Calu3 (cell line): ENCODE measurements at regions not wholly inside any gene's neighbourhood (a gene's known extent, or its start where the extent isn't known, plus 50 kb on each side); places are given as distances from the start of the nearest gene placed in this dataset.

ENCODE experiments used
- BruUV-seq: library from RNA; stranded (reverse); fragments of 400-500 nt; replicated peaks from 2 replicates; lab custom pipeline; 2021; lab: Mats Ljungman, UMichigan
- CTCF ChIA-PET: fragments of 300-600 bp; sonication (Branson Sonifier 250); formaldehyde crosslinking; loops from one replicate; lab custom pipeline; 2022; ENCODE audit warnings: antibody characterized with exemption; lab: Charles Lee
- DNase-seq: peaks from one replicate; pipeline ENCODE4 v3.0.0; 2022
- H3K27ac Mint-ChIP-seq: one replicate; pipeline ENCODE4 v1.8.0; 2022; ENCODE audit warnings: mixed read lengths; ENCODE audit not compliant: unreplicated experiment
- H3K27me3 Mint-ChIP-seq: one replicate; pipeline ENCODE4 v1.8.0; 2022; ENCODE audit warnings: mixed read lengths; ENCODE audit not compliant: unreplicated experiment
- H3K36me3 Mint-ChIP-seq: one replicate; pipeline ENCODE4 v1.8.0; 2022; ENCODE audit warnings: mild to moderate bottlenecking, moderate library complexity, mixed read lengths; ENCODE audit not compliant: insufficient read depth, unreplicated experiment
- H3K4me1 Mint-ChIP-seq: one replicate; pipeline ENCODE4 v1.8.0; 2022; ENCODE audit warnings: mild to moderate bottlenecking, low read depth, mixed read lengths; ENCODE audit not compliant: unreplicated experiment
- H3K4me3 Mint-ChIP-seq: one replicate; pipeline ENCODE4 v1.8.0; 2022; ENCODE audit warnings: mild to moderate bottlenecking, low read depth, moderate library complexity, mixed read lengths; ENCODE audit not compliant: unreplicated experiment
- H3K9me3 Mint-ChIP-seq: one replicate; pipeline ENCODE4 v1.8.0; 2022; ENCODE audit warnings: low read depth, mixed read lengths; ENCODE audit not compliant: unreplicated experiment
- intact Hi-C: fragments of 100-400 bp; cut with micrococcal nuclease; formaldehyde crosslinking; loops from one replicate; pipeline ENCODE4 v1.10.0; 2022; ENCODE audit not compliant: unreplicated experiment
- TF ChIP-seq, protein P1 (sequence below): fragments of 200-600 bp; IDR thresholded peaks from one replicate; pipeline ENCODE4 v1.8.0; 2022; ENCODE audit warnings: antibody characterized with exemption; ENCODE audit not compliant: unreplicated experiment

DNA sequence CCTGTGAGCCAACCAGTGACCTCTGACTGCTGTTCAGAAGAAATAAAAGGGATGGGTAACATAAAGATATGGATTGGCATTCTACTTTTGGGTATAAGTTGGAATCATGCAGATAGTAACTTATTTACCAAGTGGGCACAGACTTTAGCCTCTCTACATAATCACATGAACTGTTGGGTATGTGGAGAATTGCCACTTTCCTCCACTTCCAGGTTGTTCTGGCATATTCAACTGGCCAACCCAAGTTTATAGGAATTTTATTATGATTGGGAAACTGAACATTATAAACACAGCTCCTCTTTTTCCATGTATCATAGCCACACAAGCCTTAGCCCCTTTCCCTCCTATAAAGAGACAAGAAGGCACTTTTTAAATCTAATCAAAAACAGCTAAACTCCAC lies 179.3 kb downstream of the RNF152 start:
- H3K4me3 Mint-ChIP-seq: no peak overlapping the region
- H3K9me3 Mint-ChIP-seq: peaks cover 2% of the 10 kb centered on the region
- no peak for DNase-seq
- intact Hi-C loops: no loop called here
- no peaks in the 10 kb centered on the region for H3K36me3 Mint-ChIP-seq
- no peak overlapping the region for H3K27ac Mint-ChIP-seq
- H3K27me3 Mint-ChIP-seq: peaks cover 11% of the 10 kb centered on the region
- BruUV-seq: no TSS peak
- TF ChIP-seq, protein P1, sequence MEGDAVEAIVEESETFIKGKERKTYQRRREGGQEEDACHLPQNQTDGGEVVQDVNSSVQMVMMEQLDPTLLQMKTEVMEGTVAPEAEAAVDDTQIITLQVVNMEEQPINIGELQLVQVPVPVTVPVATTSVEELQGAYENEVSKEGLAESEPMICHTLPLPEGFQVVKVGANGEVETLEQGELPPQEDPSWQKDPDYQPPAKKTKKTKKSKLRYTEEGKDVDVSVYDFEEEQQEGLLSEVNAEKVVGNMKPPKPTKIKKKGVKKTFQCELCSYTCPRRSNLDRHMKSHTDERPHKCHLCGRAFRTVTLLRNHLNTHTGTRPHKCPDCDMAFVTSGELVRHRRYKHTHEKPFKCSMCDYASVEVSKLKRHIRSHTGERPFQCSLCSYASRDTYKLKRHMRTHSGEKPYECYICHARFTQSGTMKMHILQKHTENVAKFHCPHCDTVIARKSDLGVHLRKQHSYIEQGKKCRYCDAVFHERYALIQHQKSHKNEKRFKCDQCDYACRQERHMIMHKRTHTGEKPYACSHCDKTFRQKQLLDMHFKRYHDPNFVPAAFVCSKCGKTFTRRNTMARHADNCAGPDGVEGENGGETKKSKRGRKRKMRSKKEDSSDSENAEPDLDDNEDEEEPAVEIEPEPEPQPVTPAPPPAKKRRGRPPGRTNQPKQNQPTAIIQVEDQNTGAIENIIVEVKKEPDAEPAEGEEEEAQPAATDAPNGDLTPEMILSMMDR: no peak
- CTCF ChIA-PET: no interaction called here
- H3K4me1 Mint-ChIP-seq: no peaks in the 10 kb centered on the region

GRCh38 chr18:61710082-61710620 lies 182.7 kb downstream of the RNF152 start:
- no peak for DNase-seq
- BruUV-seq: no TSS peak
- Mint-ChIP-seq H3K36me3 (no peaks in the 10 kb centered on the region), H3K4me1 (no peaks in the 10 kb centered on the region), H3K27ac (no peak overlapping the region), H3K4me3 (no peak overlapping the region), H3K9me3 (peaks cover 2% of the 10 kb centered on the region), H3K27me3 (peaks cover 24% of the 10 kb centered on the region)
- CTCF ChIA-PET: no interaction called here
- intact Hi-C loops: no loop called here
- TF ChIP-seq, protein P1: no peak

DNA sequence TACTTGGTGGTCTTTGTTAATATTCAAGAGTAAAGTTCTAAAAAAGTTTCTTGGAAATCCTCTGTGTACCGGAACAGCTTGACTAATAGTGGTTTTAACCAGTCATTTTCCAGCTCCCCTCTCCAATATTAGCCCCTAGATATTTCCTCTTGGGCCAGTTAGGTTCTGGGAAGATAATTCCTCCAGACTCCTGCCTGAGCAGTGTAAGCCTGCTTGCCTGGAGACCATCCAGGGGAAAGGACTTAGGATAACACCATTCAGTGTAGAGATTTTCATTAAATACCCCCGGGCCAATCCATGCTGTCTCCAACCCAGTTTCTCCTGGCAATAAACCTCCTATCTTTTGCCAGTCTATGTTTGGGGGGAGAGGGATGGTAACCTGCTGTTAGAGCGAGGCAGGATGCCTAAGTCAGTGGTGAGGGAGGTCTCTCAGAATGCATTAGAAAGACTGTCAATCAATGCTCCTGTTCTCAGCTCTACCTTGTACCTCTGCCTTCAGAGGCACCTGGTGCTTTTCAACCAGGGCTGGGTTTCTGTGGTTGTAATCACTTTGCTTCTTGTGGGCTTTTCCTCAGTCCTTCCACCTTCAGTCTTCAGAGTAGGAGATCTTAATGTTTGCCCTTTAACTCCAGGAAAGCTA lies 186.4 kb downstream of the RNF152 start:
- no peak for DNase-seq
- BruUV-seq: no TSS peak
- intact Hi-C loops: no loop called here
- Mint-ChIP-seq H3K9me3 (no peaks in the 10 kb centered on the region), H3K27ac (no peak overlapping the region), H3K4me1 (no peaks in the 10 kb centered on the region), H3K27me3 (peaks cover 34% of the 10 kb centered on the region), H3K4me3 (no peak overlapping the region), H3K36me3 (no peaks in the 10 kb centered on the region)
- CTCF ChIA-PET: no interaction called here
- TF ChIP-seq, protein P1: no peak

DNA sequence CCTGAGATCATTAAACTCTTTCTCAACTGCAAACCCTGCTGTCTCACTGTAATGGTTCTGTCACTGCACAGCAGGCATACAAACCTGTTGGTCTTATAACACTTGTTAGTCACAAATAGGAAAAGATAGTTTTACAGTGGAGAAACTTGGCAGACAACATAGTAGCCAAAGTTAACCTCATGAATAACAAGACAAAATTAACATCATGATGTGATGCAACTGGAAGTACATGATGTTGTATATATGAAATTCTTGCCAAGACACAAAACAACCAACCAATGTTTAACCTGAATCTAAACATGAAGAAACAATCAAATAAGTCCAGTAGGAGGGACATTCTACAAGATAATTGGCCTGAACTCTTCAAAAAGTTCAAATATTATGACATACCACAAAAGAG lies 189.3 kb downstream of the RNF152 start:
- H3K27me3 Mint-ChIP-seq: peaks cover 23% of the 10 kb centered on the region
- DNase-seq: no peak
- intact Hi-C loops: no loop called here
- no TSS peak for BruUV-seq
- H3K4me1 Mint-ChIP-seq: no peaks in the 10 kb centered on the region
- H3K27ac Mint-ChIP-seq: no peak overlapping the region
- no peak overlapping the region for H3K4me3 Mint-ChIP-seq
- CTCF ChIA-PET: no interaction called here
- H3K9me3 Mint-ChIP-seq: peaks cover 4% of the 10 kb centered on the region
- H3K36me3 Mint-ChIP-seq: no peaks in the 10 kb centered on the region
- TF ChIP-seq, protein P1: no peak
